Activated naive CD4-positive, alpha-beta T cell treated with anti-CD3 and anti-CD28 coated beads, Interleukin-2, amount 50 U/mL, for 16 hours (primary cell): ENCODE measurements at regions not wholly inside any gene's neighbourhood (a gene's known extent, or its start where the extent isn't known, plus 50 kb on each side); places are given as distances from the start of the nearest gene placed in this dataset.
"Not testable (repeated sequence)": the region's sequence is repeated elsewhere in the genome, so short reads cannot be mapped to it uniquely, and the experiment has no call there.

Experiments
- DNase-seq: peaks from one replicate; pipeline ENCODE4 v3.0.0-alpha.2; 2020

DNA sequence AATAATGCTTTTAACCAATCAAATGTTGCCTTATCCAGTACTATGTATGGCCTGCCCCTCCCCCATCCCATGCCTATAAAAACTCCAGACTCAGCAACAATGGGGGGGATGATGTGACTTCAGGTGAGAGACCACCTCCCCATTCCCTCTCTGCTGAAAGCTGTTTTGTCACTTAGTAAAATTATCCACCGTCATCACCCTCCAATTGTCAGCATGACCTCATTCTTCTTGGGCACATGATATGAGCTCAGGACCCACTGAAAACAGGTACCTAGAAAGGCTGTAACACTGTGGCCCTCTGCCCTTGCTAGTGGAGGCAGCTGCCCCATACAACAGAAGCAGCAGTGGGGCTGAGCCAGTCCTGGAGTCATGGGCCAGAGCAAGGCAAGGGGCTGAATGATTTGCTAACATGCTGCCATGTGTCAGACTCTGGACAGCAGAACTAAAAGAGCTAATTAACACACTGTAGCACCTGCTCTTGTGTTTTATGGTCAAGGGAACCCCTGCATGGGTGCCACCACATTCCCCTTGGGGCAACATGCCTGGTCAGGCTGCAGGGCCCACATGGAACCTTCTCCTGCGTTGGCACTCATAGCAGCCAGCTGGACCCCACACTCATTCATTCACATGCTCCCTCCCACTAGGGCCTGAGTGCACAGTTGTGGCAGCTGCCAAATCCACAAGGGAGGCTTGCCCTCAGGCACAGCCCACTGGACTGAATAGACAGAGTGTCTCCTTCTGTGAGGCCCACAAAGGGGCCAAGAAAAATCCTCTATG is 722.2 kb upstream of the PCDH20 start:
- no peak for DNase-seq

DNA sequence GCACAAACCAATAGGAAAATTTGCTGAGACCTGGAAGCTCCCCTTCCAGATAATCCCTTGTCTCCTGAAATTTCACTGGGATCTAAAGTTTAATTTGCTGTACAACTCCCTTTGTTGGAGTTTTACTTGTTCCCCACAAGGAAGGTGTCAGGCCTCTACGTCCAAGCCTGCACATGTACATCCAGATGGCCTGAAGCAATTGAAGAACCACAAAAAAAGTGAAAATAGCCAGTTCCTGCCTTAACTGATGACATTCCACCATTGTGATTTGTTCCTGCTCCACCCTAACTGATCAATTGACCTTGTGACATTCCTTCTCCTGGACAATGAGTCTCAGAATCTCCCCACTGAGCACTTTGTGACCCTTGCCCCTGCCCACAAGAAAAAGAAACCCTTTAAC is 716.0 kb upstream of the PCDH20 start:
- no peak for DNase-seq

DNA sequence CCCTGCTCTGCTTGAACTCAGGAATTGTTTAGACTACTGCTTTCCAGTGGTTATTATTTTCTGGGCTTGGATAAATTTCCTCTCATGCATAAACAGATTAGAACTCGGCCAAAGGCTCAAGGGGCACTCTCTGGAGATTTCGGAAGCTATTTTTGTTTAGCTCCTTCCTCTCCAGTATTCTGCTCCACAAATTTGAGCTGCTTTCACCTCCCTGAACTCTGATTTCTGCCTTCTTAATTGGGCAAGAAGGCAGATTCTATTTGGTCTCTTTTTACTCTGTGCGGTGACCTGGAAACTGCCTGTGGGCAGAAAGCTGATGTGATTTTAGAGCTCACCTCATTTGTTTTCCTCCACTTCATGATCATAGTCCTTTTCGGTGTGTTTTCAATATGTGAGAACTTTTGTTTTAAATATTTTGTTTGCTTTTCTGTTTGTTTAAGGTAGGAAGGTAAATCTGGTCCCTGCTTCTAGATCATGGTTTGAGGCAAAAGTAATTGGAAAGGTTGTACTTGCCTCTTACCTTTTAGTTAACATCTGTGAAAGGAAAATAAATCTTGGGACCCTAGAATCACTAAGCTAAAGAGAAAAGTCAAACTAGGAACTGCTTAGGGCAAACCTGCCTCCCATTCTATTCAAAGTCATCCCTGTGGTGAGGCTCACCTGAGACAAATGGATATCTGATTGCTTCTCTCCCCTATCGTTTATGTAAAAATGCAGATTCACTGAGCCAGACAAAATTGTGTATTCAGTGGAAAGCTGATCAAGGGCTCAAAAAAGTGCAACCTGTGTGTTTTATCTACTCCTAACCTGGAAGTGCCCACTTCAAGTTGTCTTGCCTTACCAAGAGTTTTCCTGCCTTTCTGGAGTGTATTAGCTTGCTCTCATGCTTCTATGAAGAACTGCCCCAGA is 714.7 kb upstream of the PCDH20 start:
- DNase-seq: no peak

DNA sequence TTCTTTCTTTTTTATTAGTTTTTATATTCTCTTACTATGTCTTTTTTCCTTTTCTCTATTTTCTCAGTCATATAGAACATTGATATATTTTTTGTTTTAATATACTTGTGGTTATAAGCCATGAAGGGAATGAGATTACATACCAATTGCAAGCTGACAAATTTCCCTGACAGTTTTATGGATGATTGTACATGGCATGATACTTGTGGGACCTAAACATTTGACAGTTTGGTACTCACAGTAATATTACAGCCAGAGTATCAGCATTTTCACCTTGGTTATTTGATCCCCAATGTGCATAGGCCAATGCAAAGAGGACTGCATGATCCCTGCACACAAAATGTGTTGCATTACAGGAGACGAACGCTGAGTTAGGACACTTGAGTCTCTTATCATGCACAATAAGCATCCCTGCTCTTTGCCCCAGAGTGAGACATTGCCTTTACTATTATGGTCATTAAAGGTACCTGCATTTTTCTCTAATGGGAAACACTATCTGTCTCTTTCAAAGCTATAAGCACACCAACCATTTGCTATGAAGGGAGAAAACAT is 713.4 kb upstream of the PCDH20 start:
- DNase-seq: no peak

DNA sequence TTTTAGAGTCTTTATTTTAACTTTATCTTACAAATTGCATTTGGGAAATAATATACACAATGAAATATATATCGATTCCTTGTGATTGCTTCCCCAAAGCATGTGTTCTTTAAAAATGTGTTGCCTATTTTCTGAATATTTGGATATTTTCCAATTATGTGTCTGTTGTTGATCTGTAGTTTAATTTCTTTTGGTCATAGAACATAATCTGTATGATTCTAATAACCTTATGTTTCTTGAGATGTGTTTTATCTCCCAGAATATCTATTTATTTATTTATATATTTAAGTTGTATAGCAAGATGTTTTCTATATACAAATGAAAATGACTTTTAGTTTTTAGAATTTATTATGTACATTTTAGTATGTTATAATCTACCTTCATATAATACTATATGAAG is 710.8 kb upstream of the PCDH20 start:
- DNase-seq: no peak

DNA sequence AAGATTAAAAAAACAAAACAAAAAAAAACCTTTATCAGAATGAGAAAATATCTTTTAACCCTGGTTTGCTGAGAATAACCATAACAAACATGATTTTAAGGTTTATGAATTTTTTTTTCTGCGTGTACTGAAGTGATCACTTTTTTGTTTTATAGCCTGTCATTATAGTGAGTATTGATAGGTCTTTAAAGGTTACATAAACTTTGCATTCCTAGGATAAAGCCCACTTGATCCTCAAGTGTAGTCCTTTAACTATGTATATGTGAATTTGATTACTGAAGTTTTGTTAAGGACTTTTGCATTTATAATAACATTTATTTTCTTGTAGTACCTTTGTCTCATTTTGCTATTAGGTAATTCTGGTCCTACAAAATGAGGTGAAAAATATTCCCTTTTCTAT is 709.8 kb upstream of the PCDH20 start:
- no peak for DNase-seq

DNA sequence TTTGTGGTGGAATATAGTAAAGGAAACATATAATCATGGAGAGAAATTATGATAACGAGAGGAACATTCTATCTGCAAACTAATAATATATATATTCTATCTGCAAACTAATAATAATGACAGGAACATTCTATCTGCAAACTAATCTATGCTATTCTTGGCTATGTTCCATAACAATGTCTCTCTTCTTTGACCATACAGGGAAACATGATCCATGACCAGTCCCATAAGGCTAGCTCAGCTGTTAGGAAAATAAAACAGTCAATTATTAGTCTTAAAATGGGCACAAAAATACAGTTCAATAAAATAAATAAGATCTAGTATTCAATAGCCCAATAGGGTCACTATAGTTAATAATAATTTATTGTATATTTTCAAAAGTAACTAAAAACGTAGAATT is 707.8 kb upstream of the PCDH20 start:
- DNase-seq: no peak

DNA sequence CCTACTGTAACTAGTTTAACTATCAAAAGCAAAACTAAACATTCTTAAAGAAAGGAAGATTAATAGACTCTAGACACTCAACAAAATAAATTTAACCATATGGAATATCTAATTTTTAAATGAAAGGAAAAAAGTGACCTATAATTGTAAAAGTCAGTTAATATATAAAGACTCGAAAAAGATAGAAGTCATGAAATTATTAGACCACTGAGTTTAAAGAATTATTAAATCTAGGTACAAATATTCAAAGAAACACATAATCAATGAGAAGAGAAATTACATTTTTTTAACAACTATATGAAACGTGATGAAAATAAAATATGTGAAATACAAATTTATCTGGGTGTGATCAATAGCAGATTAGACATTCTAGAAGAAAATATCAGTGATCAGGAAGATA is 706.8 kb upstream of the PCDH20 start:
- no peak for DNase-seq

DNA sequence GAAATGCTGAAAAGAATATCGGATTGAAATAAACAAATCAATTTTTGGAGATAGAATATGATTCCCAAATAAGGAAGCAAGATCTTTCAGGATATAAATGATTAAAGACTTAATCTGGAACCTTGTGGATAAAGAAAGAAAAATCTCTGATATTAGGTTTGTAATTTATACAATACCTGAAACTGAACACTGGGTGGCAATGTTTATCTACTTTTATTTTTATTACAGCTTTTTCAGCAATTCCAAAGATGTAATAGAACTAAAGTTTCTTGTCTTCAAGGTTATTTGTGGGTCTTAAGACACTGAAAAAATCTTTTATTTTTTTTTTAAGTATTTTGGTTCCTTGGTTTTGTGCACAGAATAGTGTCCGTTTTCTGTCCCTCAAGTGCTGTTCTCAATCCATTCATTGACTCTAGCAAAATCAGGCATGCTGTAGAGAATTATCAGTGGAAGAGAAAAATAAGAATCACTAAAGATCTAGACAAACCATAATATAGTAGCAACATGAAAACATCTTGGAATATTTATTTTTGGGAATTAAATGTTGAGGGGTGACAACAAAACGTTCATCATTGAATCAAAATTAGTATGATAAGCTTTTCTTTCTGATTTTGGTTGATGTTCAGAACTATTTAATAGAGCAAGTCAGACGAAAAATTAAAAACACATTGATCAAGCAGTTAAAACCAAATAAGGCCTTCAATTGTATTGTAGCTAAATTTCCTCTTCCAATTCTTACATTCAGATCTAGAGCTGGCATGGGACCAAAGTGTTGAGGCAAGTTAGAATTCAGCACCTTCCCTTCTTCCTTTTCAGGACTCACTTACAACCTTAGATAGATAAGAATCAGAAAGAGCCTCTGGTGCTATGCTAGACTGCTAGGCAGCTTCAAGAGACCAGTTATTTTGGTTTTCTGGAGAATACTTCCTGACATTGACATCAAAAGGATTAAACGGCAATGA is 704.4 kb upstream of the PCDH20 start:
- no peak for DNase-seq

DNA sequence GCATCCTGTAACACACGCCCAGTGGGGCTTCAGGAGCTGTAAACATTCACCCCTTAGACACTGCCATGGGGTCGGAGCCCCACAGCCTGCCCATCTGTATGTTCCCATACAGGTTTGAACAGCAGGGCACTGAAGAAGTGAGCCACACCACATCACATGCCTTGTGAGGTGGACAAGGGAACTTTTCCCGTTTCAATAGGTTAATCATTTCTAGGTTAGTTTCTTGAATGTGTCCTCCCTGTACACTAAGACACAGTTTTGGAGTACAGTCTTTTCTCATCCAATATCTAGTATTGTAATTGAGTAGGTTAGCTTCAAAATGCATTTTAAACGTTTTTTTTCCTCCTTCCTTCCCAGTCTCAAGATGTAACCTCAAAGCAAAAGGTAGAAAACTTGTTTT is 700.2 kb upstream of the PCDH20 start:
- no peak for DNase-seq

DNA sequence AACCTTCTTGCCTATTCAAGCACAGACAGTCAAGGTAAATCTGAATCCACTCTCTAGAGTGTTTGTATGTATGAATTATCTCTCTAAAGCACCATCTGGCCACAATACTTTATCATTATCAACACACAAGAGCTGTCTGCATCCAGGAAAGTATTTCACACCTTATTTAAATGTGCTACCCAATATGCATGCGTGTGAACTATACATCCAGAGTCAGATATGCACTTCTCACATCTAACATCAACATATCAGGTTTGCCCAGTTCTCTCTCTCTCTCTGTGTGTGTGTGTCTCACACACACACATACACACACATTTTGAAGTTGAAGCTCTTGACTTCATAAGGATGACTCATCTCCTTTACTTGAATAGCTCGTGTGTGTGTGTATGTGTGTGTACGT is 697.5 kb upstream of the PCDH20 start:
- no peak for DNase-seq

DNA sequence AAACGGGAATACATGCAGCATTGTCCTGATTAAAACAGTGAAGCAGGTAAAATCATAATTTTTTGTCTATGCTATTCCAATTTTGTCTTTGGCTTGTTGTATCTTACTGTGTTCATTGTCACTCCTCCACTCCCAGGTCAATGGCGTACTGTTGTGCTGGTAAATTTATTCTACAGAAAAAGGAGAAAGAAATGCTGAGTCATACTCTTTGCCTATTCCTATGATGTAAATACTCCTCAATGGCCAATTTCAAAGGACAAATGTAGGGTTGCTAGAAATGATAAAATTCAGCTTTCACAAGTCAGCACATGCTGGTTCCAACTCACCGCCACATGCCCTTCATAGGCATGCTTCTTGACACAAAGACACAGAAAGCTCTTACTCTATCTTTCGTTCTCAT is 694.4 kb upstream of the PCDH20 start:
- no peak for DNase-seq

DNA sequence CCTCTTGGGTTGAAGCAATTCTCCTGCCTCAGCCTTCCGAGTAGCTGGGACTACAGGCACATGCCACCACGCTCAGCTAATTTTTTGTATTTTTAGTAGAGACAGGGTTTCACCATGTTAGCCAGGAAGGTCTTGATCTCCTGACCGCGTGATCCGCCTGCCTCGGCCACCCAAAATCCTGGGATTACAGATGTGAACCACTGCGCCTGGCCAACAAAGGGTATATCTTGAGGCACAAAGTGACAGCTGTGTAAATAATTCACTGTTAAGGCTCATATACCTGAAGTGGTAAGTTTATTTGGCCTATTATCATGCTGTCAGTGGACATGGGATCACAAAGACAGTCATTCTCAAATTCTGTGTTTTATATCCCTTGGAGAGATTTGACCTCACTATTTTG is 688.5 kb upstream of the PCDH20 start:
- not testable (repeated sequence) for DNase-seq

DNA sequence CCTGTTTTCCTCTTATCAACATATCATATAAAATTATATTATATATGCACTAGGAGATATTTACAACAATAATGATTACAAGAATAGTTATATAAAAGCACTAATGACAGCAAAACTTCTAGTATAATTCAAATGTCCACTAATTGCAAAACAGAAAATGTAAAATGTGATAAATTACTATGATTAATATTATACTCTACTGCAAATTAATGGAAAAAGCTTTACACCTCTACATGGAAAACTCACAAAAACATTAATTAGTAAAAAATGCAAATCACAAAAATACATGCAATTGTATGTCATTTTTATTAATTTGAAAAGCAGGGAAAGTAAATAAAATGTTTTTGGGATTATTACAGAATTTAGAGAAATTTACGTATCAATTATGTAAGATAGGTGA is 681.0 kb upstream of the PCDH20 start:
- DNase-seq: no peak

DNA sequence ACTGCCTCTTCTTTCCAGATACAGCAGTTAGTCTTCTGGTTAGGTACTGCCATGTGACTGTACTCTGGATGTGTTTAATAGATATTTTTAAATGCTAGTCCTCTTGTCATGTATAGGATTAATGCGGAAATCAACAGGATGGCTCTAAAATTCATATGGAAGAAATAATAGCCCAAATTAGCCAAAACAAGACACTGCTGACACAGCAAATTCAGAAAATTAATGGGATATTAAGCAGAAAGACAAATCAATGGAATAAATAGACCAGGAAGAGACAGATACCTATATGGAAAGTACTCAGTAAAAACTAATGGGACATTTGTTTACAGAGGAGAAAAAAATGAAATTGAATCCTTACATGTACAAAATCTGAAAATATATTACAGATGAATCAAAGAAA is 679.3 kb upstream of the PCDH20 start:
- DNase-seq: no peak

DNA sequence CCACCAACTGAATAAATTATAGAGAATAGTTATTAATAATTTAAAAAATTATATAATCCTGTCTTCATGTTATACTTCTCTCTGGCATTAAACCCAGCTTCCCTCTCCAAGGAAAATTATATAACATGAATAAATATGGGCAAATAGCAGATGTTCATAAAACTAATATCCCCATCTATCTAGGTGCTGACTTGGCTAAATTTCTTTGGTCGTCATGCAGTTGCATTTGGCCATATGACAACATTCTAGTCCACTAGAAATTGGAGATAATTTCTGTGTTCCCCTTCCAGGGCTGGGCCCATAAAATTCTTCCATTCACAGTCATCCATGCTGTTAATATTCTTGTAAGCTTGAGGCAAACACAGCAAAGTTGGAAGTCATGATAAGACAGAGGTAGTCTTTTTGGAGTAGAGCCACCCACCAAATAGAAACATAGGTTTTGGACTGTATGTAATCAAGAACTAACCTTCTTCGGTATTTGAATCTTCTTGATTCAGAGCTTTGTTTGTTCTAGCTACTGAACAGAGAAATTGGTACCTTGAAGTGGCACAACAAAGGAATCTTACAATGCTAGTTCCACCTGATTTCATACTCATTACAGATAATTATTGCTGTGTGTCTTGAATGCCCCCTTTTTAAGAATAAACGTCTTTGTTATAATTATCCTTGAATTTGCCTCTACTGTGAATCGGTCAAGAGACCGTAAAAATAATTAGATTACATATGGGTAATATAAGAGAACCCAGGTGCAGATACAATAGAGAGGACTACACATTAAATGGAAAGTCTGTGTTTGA is 678.5 kb upstream of the PCDH20 start:
- no peak for DNase-seq

DNA sequence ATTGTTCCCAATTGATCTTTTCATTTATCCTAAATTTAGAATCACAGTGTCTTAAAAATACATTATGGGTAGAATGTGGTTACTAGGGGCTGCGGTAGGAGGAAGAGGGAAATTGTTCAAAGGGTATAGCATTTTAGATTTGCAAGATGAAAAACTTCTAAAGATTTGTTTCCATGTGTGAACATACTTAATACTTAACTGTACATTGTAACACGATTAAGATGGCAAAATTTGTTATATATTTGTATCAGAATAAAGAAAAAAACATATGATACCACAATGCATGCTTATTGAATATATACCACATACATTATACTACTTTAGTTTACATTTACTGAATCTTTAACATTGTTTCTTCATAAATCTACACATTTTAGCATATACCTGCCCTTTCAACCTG is 677.3 kb upstream of the PCDH20 start:
- DNase-seq: no peak

DNA sequence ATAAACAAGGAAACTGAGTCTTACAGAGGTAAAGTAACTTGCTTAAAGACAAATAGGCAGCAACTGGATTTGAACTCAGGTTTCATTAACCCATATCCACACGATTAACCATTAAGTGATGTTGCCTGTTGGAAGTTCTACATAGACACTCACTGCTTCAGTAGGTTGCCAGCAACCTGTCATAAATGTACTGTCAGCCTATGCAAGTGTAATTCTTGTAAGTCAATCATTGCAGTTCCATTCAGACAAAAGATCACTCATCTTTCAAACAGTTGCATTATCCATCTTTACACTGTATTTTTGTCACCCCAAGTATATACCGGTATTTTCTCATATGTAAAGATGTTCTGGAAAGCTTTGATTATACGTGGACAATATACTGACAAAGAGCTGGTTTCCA is 676.9 kb upstream of the PCDH20 start:
- no peak for DNase-seq

DNA sequence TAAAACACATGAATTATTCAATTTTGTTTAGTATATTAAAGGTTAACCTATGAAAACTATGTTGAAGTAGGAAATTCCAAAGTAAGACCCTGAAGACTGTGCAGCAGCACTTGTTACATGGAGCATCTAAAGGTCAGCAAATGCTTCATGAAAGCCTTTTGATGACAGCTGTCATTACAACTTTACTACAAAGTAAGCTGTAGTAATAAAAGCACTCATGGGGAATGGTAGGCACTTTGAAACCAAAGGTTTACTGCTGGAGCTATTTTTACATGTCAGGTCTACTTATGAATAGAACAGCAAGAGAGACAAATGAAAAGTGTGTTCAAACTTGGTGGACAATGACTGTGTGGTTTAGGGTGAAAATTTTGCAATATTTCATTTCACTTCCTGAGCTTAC is 672.5 kb upstream of the PCDH20 start:
- DNase-seq: no peak

DNA sequence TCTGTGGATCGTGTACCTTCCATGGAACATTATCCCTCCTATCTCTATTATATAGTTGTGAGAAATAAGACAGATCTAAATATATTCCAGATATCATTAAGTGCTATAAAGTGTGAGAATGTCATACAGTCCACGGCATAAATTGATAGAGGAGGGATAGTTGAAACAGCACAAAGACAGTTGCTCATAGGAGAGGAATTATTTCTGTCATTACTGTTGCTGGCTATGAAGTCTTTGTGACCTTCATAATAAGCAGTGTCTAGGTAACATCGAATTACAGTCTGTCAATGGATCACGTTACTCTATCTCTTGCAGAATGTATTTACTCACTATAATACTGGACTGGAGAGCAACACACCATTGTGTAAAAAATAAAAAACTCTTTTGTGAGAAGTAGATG is 671.5 kb upstream of the PCDH20 start:
- DNase-seq: no peak

DNA sequence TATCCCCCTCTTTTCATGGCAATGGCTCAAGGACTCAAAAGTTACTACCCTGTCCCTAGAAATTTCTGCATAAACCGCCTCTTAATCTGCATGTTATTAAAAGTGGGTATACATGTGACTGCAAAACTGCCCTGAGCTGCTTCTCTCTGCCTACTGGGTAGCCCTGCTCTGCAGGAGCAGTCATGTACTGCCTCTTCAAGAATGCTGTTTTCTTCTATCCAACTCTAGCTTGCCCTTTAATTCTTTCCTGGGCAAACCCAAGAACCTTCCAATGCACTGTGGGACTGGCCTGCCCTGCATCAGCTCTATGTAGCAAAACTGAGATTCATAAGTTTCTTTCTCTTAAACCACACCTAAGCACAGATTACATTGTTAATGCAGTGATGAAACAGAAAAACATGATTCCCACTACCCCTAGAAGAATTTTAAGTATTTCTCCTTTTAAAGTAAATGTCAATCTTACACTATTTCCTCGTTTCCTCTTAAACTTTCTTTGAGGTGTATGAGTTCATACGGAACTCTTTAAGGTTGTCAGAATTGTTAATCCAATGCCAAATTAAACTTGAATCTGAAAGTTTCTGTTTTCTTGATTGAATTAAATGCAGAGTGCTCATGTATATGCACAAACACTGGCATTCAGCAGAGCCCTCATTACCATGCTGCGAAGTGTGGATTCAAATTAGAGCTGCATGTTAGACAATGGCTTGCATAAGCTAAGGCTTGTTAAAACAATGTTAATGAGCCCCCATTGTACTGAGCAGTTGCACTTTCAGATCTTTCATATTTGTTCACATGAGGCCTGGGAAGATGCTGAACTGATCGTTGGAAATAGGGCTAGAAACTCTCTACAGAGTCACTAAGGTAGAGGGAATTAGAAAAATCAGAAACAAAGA is 669.9 kb upstream of the PCDH20 start:
- no peak for DNase-seq
